ENCODE measurements at regions not wholly inside any gene's neighbourhood (a gene's known extent, or its start where the extent isn't known, plus 50 kb on each side); places are given as distances from the start of the nearest gene placed in this dataset.

DNA sequence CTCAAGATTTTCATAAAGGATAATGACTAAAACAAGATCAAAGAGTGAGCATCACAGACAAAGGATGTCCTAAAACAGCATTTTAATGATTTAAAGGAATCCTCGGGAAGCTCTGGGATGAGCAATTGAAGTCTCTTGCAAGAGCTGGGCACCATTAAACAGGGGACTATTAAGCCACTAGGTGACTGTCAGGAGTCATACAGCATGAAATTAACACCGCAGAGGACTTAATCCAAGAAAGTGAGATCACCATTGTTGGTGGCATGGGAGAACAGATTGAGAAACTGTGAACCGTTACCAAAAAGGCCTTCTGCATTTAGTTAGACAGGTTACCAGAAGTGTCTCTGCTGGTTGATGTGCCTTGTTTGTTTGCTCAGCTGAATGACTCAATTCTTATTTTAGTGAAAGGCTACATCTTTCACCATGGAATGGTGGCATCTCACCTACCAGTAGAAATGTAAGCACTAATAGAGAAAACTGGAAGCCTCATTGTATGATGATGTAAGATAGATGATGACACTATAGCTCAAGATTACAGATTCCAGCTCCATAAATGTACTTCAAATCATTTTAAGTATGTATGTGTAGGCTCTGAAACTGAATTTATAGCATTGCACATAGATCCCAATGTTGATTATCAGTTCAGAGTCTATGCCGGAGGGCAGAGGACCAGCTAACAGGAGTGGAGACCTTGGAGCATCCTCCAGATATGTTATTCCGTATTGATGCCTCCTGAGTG is 427.6 kb downstream of the SUCLG1 start:
- no peak for DNase-seq (ENCODE audit: low spot score)
- TF ChIP-seq, protein P1, sequence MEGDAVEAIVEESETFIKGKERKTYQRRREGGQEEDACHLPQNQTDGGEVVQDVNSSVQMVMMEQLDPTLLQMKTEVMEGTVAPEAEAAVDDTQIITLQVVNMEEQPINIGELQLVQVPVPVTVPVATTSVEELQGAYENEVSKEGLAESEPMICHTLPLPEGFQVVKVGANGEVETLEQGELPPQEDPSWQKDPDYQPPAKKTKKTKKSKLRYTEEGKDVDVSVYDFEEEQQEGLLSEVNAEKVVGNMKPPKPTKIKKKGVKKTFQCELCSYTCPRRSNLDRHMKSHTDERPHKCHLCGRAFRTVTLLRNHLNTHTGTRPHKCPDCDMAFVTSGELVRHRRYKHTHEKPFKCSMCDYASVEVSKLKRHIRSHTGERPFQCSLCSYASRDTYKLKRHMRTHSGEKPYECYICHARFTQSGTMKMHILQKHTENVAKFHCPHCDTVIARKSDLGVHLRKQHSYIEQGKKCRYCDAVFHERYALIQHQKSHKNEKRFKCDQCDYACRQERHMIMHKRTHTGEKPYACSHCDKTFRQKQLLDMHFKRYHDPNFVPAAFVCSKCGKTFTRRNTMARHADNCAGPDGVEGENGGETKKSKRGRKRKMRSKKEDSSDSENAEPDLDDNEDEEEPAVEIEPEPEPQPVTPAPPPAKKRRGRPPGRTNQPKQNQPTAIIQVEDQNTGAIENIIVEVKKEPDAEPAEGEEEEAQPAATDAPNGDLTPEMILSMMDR (IDR thresholded peaks at IDR 0.05; ENCODE audit: extremely low read depth, missing control alignments) = no peak

DNA sequence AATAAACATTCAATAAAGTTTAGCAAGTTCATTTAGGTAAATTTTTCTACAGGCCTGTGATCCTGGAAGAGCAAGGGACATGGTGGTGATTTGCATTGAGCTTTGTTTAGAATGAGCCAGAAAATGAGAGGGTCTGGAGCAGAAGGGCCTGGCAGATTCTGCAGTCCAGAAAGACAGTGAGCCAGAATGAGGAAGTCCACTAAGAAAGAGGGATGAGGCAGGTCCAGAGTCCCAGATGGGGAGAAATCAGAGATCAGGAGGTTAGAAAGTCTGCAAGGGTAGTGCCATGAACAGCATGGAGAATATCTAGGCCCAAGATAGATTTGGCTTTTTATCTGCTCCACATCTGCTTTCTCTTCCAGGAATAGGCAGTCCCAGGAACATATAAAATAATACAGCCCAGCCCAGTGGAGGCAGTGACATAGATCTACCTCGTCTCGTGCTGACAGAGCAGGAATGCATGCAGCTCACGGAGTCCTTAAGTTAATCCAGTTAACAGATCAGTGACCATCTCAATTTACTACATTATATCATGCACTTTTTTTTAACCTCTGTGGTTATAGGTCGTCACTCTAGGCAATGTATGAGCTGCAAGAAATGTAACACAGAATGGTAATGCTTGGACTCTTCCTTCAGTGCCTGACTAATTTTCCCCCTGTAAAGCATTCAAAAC is 429.0 kb downstream of the SUCLG1 start:
- DNase-seq (ENCODE audit: low spot score) = no peak
- TF ChIP-seq, protein P1 (IDR thresholded peaks at IDR 0.05; ENCODE audit: extremely low read depth, missing control alignments) = no peak

GRCh38 chr2:84026818-84027217 is 432.3 kb downstream of the SUCLG1 start:
- TF ChIP-seq, protein P1 (IDR thresholded peaks at IDR 0.05; ENCODE audit: extremely low read depth, missing control alignments) = no peak
- no peak for DNase-seq (ENCODE audit: low spot score)

DNA sequence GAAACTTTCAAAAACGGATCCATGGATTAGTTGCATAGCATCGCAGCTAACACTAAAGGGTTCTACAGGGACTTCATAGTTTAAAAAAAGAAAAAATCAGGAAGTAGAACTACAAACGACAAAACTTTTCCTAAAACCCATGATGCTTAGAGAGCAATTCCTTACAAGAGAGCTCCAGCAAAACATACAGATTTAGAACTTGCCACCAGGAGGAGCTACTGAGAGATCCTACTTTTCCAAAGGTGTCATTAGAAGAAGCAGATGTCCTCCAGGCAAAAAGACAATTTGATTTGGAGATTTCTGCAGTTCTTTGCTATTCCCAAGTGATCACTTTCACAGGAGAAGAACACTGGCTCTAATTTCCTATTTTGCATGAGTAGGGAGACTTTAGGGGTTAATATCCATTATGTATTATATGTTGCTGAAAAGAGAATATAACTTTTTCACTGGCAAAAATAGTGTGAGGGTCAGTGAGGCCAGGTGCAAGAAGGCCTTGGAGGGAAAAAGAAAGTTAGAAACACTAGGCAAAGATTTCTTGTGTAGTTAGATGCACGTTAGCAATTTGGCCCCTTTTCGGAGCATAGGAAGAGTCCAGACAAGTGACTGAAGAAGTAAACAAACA is 436.2 kb downstream of the SUCLG1 start:
- DNase-seq (ENCODE audit: low spot score) = peak; percentile 29
- TF ChIP-seq, protein P1 (IDR thresholded peaks at IDR 0.05; ENCODE audit: extremely low read depth, missing control alignments) = peak; percentile 40

- no peak for DNase-seq (ENCODE audit: low spot score)
- TF ChIP-seq, protein P1 (IDR thresholded peaks at IDR 0.05; ENCODE audit: extremely low read depth, missing control alignments) = no peak
These were observed 442.1 kb downstream of the SUCLG1 start for GRCh38 chr2:84017010-84017409.

GRCh38 chr2:84016183-84016582 is 442.9 kb downstream of the SUCLG1 start:
- no peak for DNase-seq (ENCODE audit: low spot score)
- TF ChIP-seq, protein P1 (IDR thresholded peaks at IDR 0.05; ENCODE audit: extremely low read depth, missing control alignments) = no peak

- TF ChIP-seq, protein P1 (IDR thresholded peaks at IDR 0.05; ENCODE audit: extremely low read depth, missing control alignments) = no peak
- DNase-seq (ENCODE audit: low spot score) = no peak
These were observed 461.2 kb downstream of the SUCLG1 start for GRCh38 chr2:83997889-83998288.

Measured in GM20000 (cell line).